Heart left ventricle (tissue), 13 donors: ENCODE measurements at regions not wholly inside any gene's neighbourhood (a gene's known extent, or its start where the extent isn't known, plus 50 kb on each side); places are given as distances from the start of the nearest gene placed in this dataset.

Experiments used
- POLR2A ChIP-seq, 2 donors: fragments of 450-650 bp; IDR thresholded peaks; one replicate each; pipeline ENCODE4 v1.6.1; 2017; ENCODE audit warnings: antibody characterized with exemption in 2 of 2, mild to moderate bottlenecking in 2 of 2, moderate library complexity in 2 of 2
- TF ChIP-seq, protein P1 (sequence below), 12 donors: fragments of 200-600 bp; sonication (generic) in 4 of 12; IDR thresholded peaks; one replicate each; pipeline versions ENCODE4 v1.5.0 to v1.8.0; 2018 to 2022; ENCODE audit warnings: antibody characterized with exemption in 12 of 12, mild to moderate bottlenecking in 5 of 12
- donor health status: ischemic (EF 13 %, LVEDD 7.1; RV severe dilation, severe dysfunction).
- donor health status: DM: no; HTN: yes; CAD: no.
- donor health status: DM: no; HTN: no; CAD: no.
- donor health status: ischemic (EF 25% LVEDD 6.9; RV normal size, moderate dysfunction).
- donor health status: ischemic (EF 25% LVEDD 5.7; RV mildly dilated, moderate dysfunction).
- donor health status: ischemic (EF 35%, LVEDD 5.7; RV mildly dilated, moderate dysfunction).
- donor health status: nonischemic (EF 11% LVEDD 7.7; RV severe dilation, severe dysfunction).
- donor health status: DM: yes; HTN: yes; CAD: no.
- donor health status: PGD.
- donor health status: ischemic (EF 29% LVEDD 5.4; RV normal size, mild dysfunction).
- donor health status: nonischemic (EF 23%, LVEDD 6.1; RV moderate dilation, normal function).

DNA sequence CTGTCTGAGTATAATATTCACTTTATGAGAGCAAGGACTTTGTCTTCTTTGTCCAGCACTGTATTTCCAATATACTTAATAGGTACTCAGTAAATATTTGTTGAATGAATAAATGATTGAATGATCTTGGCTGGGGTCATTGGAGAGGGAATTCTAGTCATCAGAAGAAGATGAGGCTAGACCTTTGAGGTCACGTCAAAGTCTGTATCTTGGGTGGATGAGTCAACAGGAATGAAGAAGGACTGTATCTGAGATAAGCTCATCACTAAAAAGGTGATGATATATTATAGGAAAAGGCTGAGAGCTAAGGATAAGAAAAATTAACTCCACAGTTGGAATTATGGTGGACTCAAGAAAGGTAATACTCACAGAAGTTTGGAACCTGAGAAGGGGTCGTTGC lies 125.1 kb upstream of the MAGI3 start:
- TF ChIP-seq, protein P1, sequence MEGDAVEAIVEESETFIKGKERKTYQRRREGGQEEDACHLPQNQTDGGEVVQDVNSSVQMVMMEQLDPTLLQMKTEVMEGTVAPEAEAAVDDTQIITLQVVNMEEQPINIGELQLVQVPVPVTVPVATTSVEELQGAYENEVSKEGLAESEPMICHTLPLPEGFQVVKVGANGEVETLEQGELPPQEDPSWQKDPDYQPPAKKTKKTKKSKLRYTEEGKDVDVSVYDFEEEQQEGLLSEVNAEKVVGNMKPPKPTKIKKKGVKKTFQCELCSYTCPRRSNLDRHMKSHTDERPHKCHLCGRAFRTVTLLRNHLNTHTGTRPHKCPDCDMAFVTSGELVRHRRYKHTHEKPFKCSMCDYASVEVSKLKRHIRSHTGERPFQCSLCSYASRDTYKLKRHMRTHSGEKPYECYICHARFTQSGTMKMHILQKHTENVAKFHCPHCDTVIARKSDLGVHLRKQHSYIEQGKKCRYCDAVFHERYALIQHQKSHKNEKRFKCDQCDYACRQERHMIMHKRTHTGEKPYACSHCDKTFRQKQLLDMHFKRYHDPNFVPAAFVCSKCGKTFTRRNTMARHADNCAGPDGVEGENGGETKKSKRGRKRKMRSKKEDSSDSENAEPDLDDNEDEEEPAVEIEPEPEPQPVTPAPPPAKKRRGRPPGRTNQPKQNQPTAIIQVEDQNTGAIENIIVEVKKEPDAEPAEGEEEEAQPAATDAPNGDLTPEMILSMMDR (IDR thresholded peaks at IDR 0.05) = no peak
- no peak for TF ChIP-seq POLR2A (IDR thresholded peaks at IDR 0.05)
